ENCODE measurements at regions not wholly inside any gene's neighbourhood (a gene's known extent, or its start where the extent isn't known, plus 50 kb on each side); places are given as distances from the start of the nearest gene placed in this dataset.

- WGBS, 2 donors: 90 to 93% methylated on average over 1 of the region's 1 CpG
- intact Hi-C loops (cut with DNase I; ENCODE audit: low total_unique reads): no loop called here
- TF ChIP-seq POLR2A (IDR thresholded peaks at IDR 0.05) (no peak), CTCF (IDR thresholded peaks at IDR 0.05) (no peak)
Observed at GRCh38 chr5:40006260-40006659, 581.5 kb upstream of the DAB2 start.

GRCh38 chr5:40001796-40002195 is 577.0 kb upstream of the DAB2 start:
- intact Hi-C loops (cut with DNase I; ENCODE audit: low total_unique reads): no loop called here
- no peak overlapping the region for H3K4me3 ChIP-seq (ENCODE audit: low read depth, poor library complexity, severe bottlenecking)
- DNase-seq (ENCODE audit: low spot score in 2 of 2): no peak
- TF ChIP-seq CTCF (IDR thresholded peaks at IDR 0.05) (no peak), POLR2A (IDR thresholded peaks at IDR 0.05) (no peak)
- 49 to 71% methylated on average over 1 of the region's 1 CpG for WGBS, 2 donors

More at GRCh38 chr5:40006260-40006659, 581.5 kb upstream of the DAB2 start:
- DNase-seq (ENCODE audit: low spot score in 2 of 2): no peak
- H3K4me3 ChIP-seq (ENCODE audit: low read depth, poor library complexity, severe bottlenecking): no peak overlapping the region

- DNase-seq (ENCODE audit: low spot score in 2 of 2): no peak
- intact Hi-C loops (cut with DNase I; ENCODE audit: low total_unique reads): loop anchor here (5.0 kb wide), 1 partner anchor 669 kb away; no protein-coding TSS in a partner anchor
- no peak for TF ChIP-seq POLR2A (IDR thresholded peaks at IDR 0.05)
- TF ChIP-seq CTCF (IDR thresholded peaks at IDR 0.05): no peak
- no peak overlapping the region for H3K4me3 ChIP-seq (ENCODE audit: low read depth, poor library complexity, severe bottlenecking)
Observed at GRCh38 chr5:39998518-39998917, 573.7 kb upstream of the DAB2 start.

DNA sequence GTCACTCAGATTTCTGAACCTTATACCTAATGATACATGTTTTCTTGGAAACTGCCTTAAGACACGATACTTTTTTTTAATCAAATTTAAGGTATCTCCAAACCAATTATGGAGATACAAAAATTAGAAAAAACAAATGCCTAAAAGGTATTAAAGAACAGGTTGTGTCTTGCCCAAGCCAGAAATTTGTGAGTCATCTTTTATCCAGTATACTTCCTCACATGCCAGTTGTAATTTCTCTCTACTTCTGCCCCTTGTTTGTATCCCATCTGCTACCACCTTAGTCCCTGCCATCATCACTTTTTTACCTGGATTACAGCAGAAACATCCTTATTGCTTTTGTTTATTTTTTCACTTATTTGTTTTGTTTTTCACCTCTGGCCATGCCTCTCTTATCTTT is 571.2 kb upstream of the DAB2 start:
- no peak overlapping the region for H3K4me3 ChIP-seq (ENCODE audit: low read depth, poor library complexity, severe bottlenecking)
- TF ChIP-seq POLR2A (IDR thresholded peaks at IDR 0.05) (no peak), CTCF (IDR thresholded peaks at IDR 0.05) (no peak)
- WGBS, 2 donors: 48 to 49% methylated on average over 1 of the region's 1 CpG
- no peak for DNase-seq (ENCODE audit: low spot score in 2 of 2)
- intact Hi-C loops (cut with DNase I; ENCODE audit: low total_unique reads): loop anchor here (5.0 kb wide), 1 partner anchor 671 kb away; no protein-coding TSS in a partner anchor

- TF ChIP-seq CTCF (IDR thresholded peaks at IDR 0.05) (no peak), POLR2A (IDR thresholded peaks at IDR 0.05) (no peak)
- H3K4me3 ChIP-seq (ENCODE audit: low read depth, poor library complexity, severe bottlenecking): no peak overlapping the region
- DNase-seq (ENCODE audit: low spot score in 2 of 2): no peak
- WGBS, 2 donors: 79 to 86% methylated on average over 2 of the region's 2 CpGs
- intact Hi-C loops (cut with DNase I; ENCODE audit: low total_unique reads): no loop called here
Observed at GRCh38 chr5:39992617-39993202, 567.9 kb upstream of the DAB2 start.

DNA sequence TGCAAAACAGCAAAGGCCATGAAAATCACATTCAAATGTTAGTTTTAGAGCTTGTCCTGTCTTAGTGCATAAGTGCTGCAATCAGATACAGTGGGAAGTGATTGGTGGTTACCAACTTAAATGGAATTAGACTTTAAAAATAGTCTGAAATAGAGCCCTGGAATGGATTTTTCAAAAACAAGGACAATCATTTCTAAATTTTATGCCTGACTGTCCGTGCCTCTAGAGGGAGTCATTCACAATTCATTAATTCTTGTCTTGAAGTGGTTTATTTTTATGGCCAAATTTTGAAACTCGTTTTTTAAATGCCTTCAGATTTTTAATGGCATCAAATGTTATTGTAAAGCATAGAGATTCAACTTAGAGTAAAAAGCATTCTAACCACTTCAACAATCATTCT is 561.8 kb upstream of the DAB2 start:
- intact Hi-C loops (cut with DNase I; ENCODE audit: low total_unique reads): no loop called here
- WGBS, 2 donors: 46 to 54% methylated on average over 2 of the region's 2 CpGs
- no peak for TF ChIP-seq CTCF (IDR thresholded peaks at IDR 0.05)
- no peak for TF ChIP-seq POLR2A (IDR thresholded peaks at IDR 0.05)
- no peak for DNase-seq (ENCODE audit: low spot score in 2 of 2)
- no peak overlapping the region for H3K4me3 ChIP-seq (ENCODE audit: low read depth, poor library complexity, severe bottlenecking)
